ENCODE measurements at regions not wholly inside any gene's neighbourhood (a gene's known extent, or its start where the extent isn't known, plus 50 kb on each side); places are given as distances from the start of the nearest gene placed in this dataset.

DNA sequence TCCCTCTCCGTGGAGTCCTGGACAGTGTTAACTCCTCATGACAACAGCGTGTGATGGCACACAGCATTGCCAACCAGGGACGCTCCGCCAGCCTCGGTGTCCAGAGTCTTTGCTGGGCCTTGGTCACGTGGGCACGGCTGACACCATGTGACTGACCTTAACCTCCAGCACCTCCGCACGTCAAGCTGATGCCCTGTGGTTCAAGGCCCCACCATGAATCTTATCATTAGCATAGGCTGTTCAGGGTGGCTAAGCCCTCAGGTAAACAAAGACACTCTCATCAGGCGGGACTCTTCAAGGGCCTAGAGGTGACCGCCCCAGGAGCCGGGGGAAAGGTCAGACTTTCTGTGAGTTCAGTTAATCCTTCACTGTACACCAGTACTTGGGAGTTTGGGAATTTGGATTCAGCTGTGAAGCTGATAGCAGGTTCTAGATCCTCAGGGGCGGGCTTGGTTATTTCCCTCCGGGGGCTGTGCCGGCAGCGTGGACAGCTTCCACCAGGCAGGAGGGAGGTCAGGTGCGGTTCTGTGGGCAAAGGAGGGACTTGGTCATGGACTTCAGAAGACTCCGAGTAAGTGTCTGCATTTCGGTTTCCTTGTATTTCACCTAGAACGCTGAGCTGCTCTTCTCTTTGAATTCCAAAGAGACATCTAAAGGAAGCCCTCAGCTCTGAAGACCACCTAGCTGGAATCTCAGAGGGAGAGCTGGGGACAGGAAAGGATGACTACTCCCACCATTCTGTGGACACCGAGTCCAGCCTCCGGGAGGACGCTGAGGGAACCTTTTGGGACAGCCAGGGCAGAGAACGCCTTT lies 195.5 kb upstream of the CIBAR2 start (continued):
- TF ChIP-seq, protein P1, sequence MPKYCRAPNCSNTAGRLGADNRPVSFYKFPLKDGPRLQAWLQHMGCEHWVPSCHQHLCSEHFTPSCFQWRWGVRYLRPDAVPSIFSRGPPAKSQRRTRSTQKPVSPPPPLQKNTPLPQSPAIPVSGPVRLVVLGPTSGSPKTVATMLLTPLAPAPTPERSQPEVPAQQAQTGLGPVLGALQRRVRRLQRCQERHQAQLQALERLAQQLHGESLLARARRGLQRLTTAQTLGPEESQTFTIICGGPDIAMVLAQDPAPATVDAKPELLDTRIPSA (CRISPR knock-in tag; IDR thresholded peaks at IDR 0.05; ENCODE audit: borderline replicate concordance), result peak; percentile 24; the same call in 1 of the 2 replicates
- TF ChIP-seq HNF4A (CRISPR knock-in tag; IDR thresholded peaks at IDR 0.05) (peak; percentile 99), SRSF1 (optimal IDR thresholded peaks at IDR 0.05; ENCODE audit: low read depth, low read length) (no peak), KLF16 (CRISPR knock-in tag; IDR thresholded peaks at IDR 0.05) (peak in 1 of 2 experiments; percentile 96; a peak in 2 of 4 replicates), ZNF567 (CRISPR knock-in tag; IDR thresholded peaks at IDR 0.05; ENCODE audit: borderline replicate concordance) (peak; percentile 99), NFIC (IDR thresholded peaks at IDR 0.05; ENCODE audit: low read length) (peak; percentile 97; the same call in 1 of the 2 replicates), ZBTB7B (CRISPR knock-in tag; IDR thresholded peaks at IDR 0.05) (peak; percentile 99), MAFF (IDR thresholded peaks at IDR 0.05; ENCODE audit: low read depth, low read length) (no peak), ZNF446 (CRISPR knock-in tag; IDR thresholded peaks at IDR 0.05) (no peak), EEA1 (CRISPR knock-in tag; IDR thresholded peaks at IDR 0.05; ENCODE audit: borderline replicate concordance) (peak; percentile 73; the same call in 1 of the 2 replicates), ATRX (CRISPR knock-in tag; IDR thresholded peaks at IDR 0.05; ENCODE audit: borderline replicate concordance) (no peak), MBD4 (IDR thresholded peaks at IDR 0.05; ENCODE audit: borderline replicate concordance, low read length) (no peak), ZIK1 (CRISPR knock-in tag; IDR thresholded peaks at IDR 0.05; ENCODE audit: borderline replicate concordance, low read depth) (peak; percentile 89; the same call in 1 of the 2 replicates), HES4 (CRISPR knock-in tag; IDR thresholded peaks at IDR 0.05; ENCODE audit: borderline replicate concordance) (0 out of 2 replicates have a peak, but pooled peaks have one; percentile 69), HDAC1 (CRISPR knock-in tag; IDR thresholded peaks at IDR 0.05) (peak; percentile 100), RNF2 (conservative IDR thresholded peaks at IDR 0.05; ENCODE audit: low read depth) (peak; percentile 95), ZNF562 (CRISPR knock-in tag; IDR thresholded peaks at IDR 0.05; ENCODE audit: borderline replicate concordance) (no peak), PITX1 (CRISPR knock-in tag; IDR thresholded peaks at IDR 0.05) (peak; percentile 100), KDM1A (CRISPR knock-in tag; IDR thresholded peaks at IDR 0.05) (peak; percentile 98), FOXA1 (IDR thresholded peaks at IDR 0.05) (peak; percentile 57; the same call in 1 of the 2 replicates), FOXA1 (CRISPR knock-in tag; IDR thresholded peaks at IDR 0.05) (peak; percentile 100), SCMH1 (CRISPR knock-in tag; IDR thresholded peaks at IDR 0.05; ENCODE audit: borderline replicate concordance) (no peak), RAD21 (CRISPR knock-in tag; IDR thresholded peaks at IDR 0.05) (no peak; the same call in none of the 2 replicates)
- TF ChIP-seq, protein P2, sequence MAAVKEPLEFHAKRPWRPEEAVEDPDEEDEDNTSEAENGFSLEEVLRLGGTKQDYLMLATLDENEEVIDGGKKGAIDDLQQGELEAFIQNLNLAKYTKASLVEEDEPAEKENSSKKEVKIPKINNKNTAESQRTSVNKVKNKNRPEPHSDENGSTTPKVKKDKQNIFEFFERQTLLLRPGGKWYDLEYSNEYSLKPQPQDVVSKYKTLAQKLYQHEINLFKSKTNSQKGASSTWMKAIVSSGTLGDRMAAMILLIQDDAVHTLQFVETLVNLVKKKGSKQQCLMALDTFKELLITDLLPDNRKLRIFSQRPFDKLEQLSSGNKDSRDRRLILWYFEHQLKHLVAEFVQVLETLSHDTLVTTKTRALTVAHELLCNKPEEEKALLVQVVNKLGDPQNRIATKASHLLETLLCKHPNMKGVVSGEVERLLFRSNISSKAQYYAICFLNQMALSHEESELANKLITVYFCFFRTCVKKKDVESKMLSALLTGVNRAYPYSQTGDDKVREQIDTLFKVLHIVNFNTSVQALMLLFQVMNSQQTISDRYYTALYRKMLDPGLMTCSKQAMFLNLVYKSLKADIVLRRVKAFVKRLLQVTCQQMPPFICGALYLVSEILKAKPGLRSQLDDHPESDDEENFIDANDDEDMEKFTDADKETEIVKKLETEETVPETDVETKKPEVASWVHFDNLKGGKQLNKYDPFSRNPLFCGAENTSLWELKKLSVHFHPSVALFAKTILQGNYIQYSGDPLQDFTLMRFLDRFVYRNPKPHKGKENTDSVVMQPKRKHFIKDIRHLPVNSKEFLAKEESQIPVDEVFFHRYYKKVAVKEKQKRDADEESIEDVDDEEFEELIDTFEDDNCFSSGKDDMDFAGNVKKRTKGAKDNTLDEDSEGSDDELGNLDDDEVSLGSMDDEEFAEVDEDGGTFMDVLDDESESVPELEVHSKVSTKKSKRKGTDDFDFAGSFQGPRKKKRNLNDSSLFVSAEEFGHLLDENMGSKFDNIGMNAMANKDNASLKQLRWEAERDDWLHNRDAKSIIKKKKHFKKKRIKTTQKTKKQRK (IDR thresholded peaks at IDR 0.05; ENCODE audit: low read length), result no peak
- TF ChIP-seq, protein P3, sequence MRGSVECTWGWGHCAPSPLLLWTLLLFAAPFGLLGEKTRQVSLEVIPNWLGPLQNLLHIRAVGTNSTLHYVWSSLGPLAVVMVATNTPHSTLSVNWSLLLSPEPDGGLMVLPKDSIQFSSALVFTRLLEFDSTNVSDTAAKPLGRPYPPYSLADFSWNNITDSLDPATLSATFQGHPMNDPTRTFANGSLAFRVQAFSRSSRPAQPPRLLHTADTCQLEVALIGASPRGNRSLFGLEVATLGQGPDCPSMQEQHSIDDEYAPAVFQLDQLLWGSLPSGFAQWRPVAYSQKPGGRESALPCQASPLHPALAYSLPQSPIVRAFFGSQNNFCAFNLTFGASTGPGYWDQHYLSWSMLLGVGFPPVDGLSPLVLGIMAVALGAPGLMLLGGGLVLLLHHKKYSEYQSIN (CRISPR knock-in tag; IDR thresholded peaks at IDR 0.05; ENCODE audit: borderline replicate concordance), result no peak
